OCI-LY3 (cell line): ENCODE measurements at regions not wholly inside any gene's neighbourhood (a gene's known extent, or its start where the extent isn't known, plus 50 kb on each side); places are given as distances from the start of the nearest gene placed in this dataset.

Experiments
- EZH2phosphoT487 ChIP-seq: fragments of 200-600 bp; shearing (Covaris generic); IDR thresholded peaks from 2 replicates; pipeline ENCODE4 v1.6.1; 2018; ENCODE audit warnings: antibody characterized with exemption, mixed run types, low read depth
- TF ChIP-seq, protein P1 (sequence below): fragments of 200-600, 300-600 bp; sonication (generic); IDR thresholded peaks from 2 replicates; pipeline ENCODE4 v1.5.1; 2014; ENCODE audit warnings: antibody characterized with exemption, low read length, low read depth

DNA sequence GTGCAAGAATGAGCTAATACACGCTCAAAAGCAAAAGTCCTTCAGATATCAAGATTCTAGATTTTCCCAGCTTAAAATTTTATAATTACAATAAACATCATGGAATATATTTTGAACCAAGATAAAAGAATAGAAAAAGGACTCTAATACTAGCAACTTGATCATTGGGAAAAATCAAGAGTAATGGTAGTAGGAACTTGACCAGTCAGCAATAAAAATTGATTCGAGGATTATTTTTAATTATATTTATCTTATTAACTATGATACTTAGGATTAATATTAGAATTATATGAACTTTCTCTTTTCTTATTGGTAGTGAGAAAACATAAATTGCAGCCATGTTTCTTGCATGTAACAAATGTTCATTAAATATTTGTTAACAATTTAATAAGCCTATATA lies 152.0 kb downstream of the GNAI1 start:
- TF ChIP-seq, protein P1, sequence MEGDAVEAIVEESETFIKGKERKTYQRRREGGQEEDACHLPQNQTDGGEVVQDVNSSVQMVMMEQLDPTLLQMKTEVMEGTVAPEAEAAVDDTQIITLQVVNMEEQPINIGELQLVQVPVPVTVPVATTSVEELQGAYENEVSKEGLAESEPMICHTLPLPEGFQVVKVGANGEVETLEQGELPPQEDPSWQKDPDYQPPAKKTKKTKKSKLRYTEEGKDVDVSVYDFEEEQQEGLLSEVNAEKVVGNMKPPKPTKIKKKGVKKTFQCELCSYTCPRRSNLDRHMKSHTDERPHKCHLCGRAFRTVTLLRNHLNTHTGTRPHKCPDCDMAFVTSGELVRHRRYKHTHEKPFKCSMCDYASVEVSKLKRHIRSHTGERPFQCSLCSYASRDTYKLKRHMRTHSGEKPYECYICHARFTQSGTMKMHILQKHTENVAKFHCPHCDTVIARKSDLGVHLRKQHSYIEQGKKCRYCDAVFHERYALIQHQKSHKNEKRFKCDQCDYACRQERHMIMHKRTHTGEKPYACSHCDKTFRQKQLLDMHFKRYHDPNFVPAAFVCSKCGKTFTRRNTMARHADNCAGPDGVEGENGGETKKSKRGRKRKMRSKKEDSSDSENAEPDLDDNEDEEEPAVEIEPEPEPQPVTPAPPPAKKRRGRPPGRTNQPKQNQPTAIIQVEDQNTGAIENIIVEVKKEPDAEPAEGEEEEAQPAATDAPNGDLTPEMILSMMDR: no peak
- no peak for TF ChIP-seq EZH2phosphoT487
